WTC11 (cell line): ENCODE measurements at regions not wholly inside any gene's neighbourhood (a gene's known extent, or its start where the extent isn't known, plus 50 kb on each side); places are given as distances from the start of the nearest gene placed in this dataset.

Experiments
- ATAC-seq: fragments of 200-7000 bp; cut with Tn5 transposase; 2 replicates; pipeline ENCODE4 v1.10.0; 2021; ENCODE audit warnings: mild to moderate bottlenecking, moderate library complexity
- CTCF ChIA-PET: fragments of 300-600 bp; sonication (Branson Sonifier 250); formaldehyde crosslinking; loops from one replicate; lab custom pipeline; 2021; ENCODE audit warnings: antibody characterized with exemption; lab: Charles Lee
- POLR2A ChIA-PET: fragments of 350-600 bp; sonication (Branson Sonifier 250); formaldehyde crosslinking; loops from one replicate; lab custom pipeline; 2021; ENCODE audit warnings: antibody characterized with exemption; lab: Charles Lee
- DNase-seq: peaks from one replicate; pipeline ENCODE4 v3.0.0; 2021; ENCODE audit warnings: low spot score
- H3K27ac Mint-ChIP-seq: 2 replicates; pipeline ENCODE4 v1.8.0; 2021; ENCODE audit warnings: mixed read lengths
- H3K27me3 Mint-ChIP-seq: 2 replicates; pipeline ENCODE4 v1.8.0; 2021; ENCODE audit warnings: low read depth, mild to moderate bottlenecking, moderate library complexity, mixed read lengths
- H3K36me3 Mint-ChIP-seq: 2 replicates; pipeline ENCODE4 v1.8.0; 2021; ENCODE audit warnings: mixed read lengths
- H3K4me1 Mint-ChIP-seq: 2 replicates; pipeline ENCODE4 v1.8.0; 2022; ENCODE audit warnings: mixed read lengths
- H3K4me3 Mint-ChIP-seq: 2 replicates; pipeline ENCODE4 v1.8.0; 2021; ENCODE audit warnings: mild to moderate bottlenecking, moderate library complexity, mixed read lengths
- H3K9me3 Mint-ChIP-seq: 2 replicates; pipeline ENCODE4 v1.8.0; 2021; ENCODE audit warnings: mixed read lengths
- KAT7 ChIP-seq: sonication (generic); formaldehyde crosslinking; IDR thresholded peaks from 2 replicates; pipeline ENCODE4 v1.8.1; 2023; ENCODE audit warnings: missing genetic modification reagents, mild to moderate bottlenecking, borderline replicate concordance
- OVOL2 ChIP-seq: fragments of 250-450 bp; sonication (Bioruptor Pico); IDR thresholded peaks from 2 replicates; pipeline ENCODE4 v1.9.0; 2021; ENCODE audit warnings: mild to moderate bottlenecking, borderline replicate concordance
- ZNF219 ChIP-seq: sonication (generic); formaldehyde crosslinking; IDR thresholded peaks from 2 replicates; pipeline ENCODE4 v1.8.0; 2023; ENCODE audit warnings: missing genetic modification reagents, mild to moderate bottlenecking, borderline replicate concordance
- ZNF263 ChIP-seq: sonication (generic); formaldehyde crosslinking; IDR thresholded peaks from 2 replicates; pipeline ENCODE4 v1.8.1; 2022; ENCODE audit warnings: low read depth, mild to moderate bottlenecking, moderate library complexity, missing genetic modification reagents
- TF ChIP-seq, protein P1 (sequence below): sonication (generic); formaldehyde crosslinking; IDR thresholded peaks from 2 replicates; pipeline ENCODE4 v1.8.0; 2022; ENCODE audit warnings: mild to moderate bottlenecking, missing genetic modification reagents
- TF ChIP-seq, protein P2 (sequence below): sonication (generic); formaldehyde crosslinking; IDR thresholded peaks from 2 replicates; pipeline ENCODE4 v1.8.1; 2022; ENCODE audit warnings: mild to moderate bottlenecking, missing genetic modification reagents, moderate library complexity, borderline replicate concordance
- TF ChIP-seq, protein P3 (sequence below): sonication (generic); formaldehyde crosslinking; IDR thresholded peaks from 2 replicates; pipeline ENCODE4 v1.8.1; 2023; ENCODE audit warnings: mild to moderate bottlenecking, missing genetic modification reagents
- TF ChIP-seq, protein P4 (sequence below): sonication (generic); formaldehyde crosslinking; IDR thresholded peaks from 2 replicates; pipeline ENCODE4 v1.8.0; 2023; ENCODE audit warnings: mild to moderate bottlenecking, missing genetic modification reagents
- TF ChIP-seq, protein P5 (sequence below): fragments of 200-600 bp; IDR thresholded peaks from 2 replicates; pipeline ENCODE4 v1.8.0; 2022; ENCODE audit warnings: antibody characterized with exemption
- TF ChIP-seq, protein P6 (sequence below): sonication (generic); formaldehyde crosslinking; IDR thresholded peaks from 2 replicates; pipeline ENCODE4 v1.8.0; 2023; ENCODE audit warnings: missing genetic modification reagents, mild to moderate bottlenecking, borderline replicate concordance
- TF ChIP-seq, protein P7 (sequence below): sonication (generic); formaldehyde crosslinking; IDR thresholded peaks from 2 replicates; pipeline ENCODE4 v1.8.0; 2022; ENCODE audit warnings: mild to moderate bottlenecking, missing genetic modification reagents

DNA sequence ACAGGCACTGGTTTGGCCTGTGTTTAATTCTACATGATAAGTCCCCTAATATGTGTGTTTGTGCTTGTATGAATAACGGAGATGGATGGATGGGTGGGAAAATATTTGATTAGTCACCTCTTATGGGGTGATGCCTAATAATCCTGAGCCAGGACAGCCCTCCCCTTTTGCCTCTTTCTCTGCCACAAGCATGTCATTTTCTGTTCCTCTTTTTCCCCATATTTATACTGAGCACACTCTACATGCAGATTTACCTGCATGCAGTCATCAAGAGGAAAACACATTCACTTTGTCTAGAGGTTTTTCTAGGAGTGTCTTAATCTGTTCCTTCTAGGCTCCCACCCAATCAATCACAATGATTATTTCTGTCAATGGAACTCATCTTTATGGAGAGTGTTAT lies 111.6 kb upstream of the TBX20 start:
- POLR2A ChIA-PET: no interaction called here
- TF ChIP-seq, protein P1, sequence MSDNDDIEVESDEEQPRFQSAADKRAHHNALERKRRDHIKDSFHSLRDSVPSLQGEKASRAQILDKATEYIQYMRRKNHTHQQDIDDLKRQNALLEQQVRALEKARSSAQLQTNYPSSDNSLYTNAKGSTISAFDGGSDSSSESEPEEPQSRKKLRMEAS (CRISPR knock-in tag): no peak
- TF ChIP-seq, protein P2, sequence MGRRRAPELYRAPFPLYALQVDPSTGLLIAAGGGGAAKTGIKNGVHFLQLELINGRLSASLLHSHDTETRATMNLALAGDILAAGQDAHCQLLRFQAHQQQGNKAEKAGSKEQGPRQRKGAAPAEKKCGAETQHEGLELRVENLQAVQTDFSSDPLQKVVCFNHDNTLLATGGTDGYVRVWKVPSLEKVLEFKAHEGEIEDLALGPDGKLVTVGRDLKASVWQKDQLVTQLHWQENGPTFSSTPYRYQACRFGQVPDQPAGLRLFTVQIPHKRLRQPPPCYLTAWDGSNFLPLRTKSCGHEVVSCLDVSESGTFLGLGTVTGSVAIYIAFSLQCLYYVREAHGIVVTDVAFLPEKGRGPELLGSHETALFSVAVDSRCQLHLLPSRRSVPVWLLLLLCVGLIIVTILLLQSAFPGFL (CRISPR knock-in tag): no peak
- TF ChIP-seq KAT7 (CRISPR knock-in tag): no peak
- TF ChIP-seq OVOL2 (CRISPR knock-in tag): no peak
- no peak for TF ChIP-seq ZNF263 (CRISPR knock-in tag)
- no peak for TF ChIP-seq ZNF219
- ATAC-seq: no peak
- DNase-seq: no peak
- Mint-ChIP-seq H3K36me3 (0 out of 2 replicates have a peak, but pooled peaks cover 4% of the 10 kb centered on the region), H3K9me3 (peaks cover 14% of the 10 kb centered on the region), H3K4me3 (no peak overlapping the region), H3K27ac (no peak overlapping the region), H3K27me3 (peaks cover 30% of the 10 kb centered on the region), H3K4me1 (peaks cover 33% of the 10 kb centered on the region)
- CTCF ChIA-PET: no interaction called here

DNA sequence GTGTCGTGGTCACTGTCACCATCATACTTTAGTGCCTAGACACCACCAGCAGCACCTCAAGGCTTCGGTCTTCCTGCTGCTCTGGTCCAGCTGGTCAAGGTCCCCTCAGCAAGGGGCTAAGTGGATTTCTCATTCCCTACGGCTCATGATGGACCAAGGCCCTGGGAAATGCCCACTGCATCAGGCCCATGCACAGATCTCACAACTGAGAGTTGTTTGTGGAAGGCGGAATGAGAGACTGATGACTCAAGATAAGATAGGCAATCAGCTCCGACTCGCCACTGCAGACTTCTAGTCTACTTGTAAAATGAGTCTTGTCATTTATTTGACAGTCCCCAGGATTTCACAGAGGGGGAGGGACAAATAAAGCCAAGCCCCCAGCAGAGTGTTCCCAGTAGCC lies 108.4 kb upstream of the TBX20 start:
- DNase-seq (no peak), ATAC-seq (no peak)
- CTCF ChIA-PET: no interaction called here
- no peak overlapping the region for H3K4me3 Mint-ChIP-seq
- H3K27me3 Mint-ChIP-seq: peaks cover 20% of the 10 kb centered on the region
- TF ChIP-seq, protein P3, sequence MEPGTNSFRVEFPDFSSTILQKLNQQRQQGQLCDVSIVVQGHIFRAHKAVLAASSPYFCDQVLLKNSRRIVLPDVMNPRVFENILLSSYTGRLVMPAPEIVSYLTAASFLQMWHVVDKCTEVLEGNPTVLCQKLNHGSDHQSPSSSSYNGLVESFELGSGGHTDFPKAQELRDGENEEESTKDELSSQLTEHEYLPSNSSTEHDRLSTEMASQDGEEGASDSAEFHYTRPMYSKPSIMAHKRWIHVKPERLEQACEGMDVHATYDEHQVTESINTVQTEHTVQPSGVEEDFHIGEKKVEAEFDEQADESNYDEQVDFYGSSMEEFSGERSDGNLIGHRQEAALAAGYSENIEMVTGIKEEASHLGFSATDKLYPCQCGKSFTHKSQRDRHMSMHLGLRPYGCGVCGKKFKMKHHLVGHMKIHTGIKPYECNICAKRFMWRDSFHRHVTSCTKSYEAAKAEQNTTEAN: no peak
- TF ChIP-seq, protein P4, sequence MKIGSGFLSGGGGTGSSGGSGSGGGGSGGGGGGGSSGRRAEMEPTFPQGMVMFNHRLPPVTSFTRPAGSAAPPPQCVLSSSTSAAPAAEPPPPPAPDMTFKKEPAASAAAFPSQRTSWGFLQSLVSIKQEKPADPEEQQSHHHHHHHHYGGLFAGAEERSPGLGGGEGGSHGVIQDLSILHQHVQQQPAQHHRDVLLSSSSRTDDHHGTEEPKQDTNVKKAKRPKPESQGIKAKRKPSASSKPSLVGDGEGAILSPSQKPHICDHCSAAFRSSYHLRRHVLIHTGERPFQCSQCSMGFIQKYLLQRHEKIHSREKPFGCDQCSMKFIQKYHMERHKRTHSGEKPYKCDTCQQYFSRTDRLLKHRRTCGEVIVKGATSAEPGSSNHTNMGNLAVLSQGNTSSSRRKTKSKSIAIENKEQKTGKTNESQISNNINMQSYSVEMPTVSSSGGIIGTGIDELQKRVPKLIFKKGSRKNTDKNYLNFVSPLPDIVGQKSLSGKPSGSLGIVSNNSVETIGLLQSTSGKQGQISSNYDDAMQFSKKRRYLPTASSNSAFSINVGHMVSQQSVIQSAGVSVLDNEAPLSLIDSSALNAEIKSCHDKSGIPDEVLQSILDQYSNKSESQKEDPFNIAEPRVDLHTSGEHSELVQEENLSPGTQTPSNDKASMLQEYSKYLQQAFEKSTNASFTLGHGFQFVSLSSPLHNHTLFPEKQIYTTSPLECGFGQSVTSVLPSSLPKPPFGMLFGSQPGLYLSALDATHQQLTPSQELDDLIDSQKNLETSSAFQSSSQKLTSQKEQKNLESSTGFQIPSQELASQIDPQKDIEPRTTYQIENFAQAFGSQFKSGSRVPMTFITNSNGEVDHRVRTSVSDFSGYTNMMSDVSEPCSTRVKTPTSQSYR (CRISPR knock-in tag): no peak
- TF ChIP-seq, protein P5, sequence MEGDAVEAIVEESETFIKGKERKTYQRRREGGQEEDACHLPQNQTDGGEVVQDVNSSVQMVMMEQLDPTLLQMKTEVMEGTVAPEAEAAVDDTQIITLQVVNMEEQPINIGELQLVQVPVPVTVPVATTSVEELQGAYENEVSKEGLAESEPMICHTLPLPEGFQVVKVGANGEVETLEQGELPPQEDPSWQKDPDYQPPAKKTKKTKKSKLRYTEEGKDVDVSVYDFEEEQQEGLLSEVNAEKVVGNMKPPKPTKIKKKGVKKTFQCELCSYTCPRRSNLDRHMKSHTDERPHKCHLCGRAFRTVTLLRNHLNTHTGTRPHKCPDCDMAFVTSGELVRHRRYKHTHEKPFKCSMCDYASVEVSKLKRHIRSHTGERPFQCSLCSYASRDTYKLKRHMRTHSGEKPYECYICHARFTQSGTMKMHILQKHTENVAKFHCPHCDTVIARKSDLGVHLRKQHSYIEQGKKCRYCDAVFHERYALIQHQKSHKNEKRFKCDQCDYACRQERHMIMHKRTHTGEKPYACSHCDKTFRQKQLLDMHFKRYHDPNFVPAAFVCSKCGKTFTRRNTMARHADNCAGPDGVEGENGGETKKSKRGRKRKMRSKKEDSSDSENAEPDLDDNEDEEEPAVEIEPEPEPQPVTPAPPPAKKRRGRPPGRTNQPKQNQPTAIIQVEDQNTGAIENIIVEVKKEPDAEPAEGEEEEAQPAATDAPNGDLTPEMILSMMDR: no peak
- TF ChIP-seq, protein P6, sequence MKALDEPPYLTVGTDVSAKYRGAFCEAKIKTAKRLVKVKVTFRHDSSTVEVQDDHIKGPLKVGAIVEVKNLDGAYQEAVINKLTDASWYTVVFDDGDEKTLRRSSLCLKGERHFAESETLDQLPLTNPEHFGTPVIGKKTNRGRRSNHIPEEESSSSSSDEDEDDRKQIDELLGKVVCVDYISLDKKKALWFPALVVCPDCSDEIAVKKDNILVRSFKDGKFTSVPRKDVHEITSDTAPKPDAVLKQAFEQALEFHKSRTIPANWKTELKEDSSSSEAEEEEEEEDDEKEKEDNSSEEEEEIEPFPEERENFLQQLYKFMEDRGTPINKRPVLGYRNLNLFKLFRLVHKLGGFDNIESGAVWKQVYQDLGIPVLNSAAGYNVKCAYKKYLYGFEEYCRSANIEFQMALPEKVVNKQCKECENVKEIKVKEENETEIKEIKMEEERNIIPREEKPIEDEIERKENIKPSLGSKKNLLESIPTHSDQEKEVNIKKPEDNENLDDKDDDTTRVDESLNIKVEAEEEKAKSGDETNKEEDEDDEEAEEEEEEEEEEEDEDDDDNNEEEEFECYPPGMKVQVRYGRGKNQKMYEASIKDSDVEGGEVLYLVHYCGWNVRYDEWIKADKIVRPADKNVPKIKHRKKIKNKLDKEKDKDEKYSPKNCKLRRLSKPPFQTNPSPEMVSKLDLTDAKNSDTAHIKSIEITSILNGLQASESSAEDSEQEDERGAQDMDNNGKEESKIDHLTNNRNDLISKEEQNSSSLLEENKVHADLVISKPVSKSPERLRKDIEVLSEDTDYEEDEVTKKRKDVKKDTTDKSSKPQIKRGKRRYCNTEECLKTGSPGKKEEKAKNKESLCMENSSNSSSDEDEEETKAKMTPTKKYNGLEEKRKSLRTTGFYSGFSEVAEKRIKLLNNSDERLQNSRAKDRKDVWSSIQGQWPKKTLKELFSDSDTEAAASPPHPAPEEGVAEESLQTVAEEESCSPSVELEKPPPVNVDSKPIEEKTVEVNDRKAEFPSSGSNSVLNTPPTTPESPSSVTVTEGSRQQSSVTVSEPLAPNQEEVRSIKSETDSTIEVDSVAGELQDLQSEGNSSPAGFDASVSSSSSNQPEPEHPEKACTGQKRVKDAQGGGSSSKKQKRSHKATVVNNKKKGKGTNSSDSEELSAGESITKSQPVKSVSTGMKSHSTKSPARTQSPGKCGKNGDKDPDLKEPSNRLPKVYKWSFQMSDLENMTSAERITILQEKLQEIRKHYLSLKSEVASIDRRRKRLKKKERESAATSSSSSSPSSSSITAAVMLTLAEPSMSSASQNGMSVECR (CRISPR knock-in tag): no peak
- TF ChIP-seq, protein P7, sequence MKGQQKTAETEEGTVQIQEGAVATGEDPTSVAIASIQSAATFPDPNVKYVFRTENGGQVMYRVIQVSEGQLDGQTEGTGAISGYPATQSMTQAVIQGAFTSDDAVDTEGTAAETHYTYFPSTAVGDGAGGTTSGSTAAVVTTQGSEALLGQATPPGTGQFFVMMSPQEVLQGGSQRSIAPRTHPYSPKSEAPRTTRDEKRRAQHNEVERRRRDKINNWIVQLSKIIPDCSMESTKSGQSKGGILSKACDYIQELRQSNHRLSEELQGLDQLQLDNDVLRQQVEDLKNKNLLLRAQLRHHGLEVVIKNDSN (CRISPR knock-in tag): no peak
- 0 out of 2 replicates have a peak, but pooled peaks cover 4% of the 10 kb centered on the region for H3K36me3 Mint-ChIP-seq
- H3K4me1 Mint-ChIP-seq: peaks cover 18% of the 10 kb centered on the region
- peaks cover 14% of the 10 kb centered on the region for H3K9me3 Mint-ChIP-seq
- H3K27ac Mint-ChIP-seq: no peak overlapping the region
- POLR2A ChIA-PET: no interaction called here
